ENCODE measurements at regions not wholly inside any gene's neighbourhood (a gene's known extent, or its start where the extent isn't known, plus 50 kb on each side); places are given as distances from the start of the nearest gene placed in this dataset.

DNA sequence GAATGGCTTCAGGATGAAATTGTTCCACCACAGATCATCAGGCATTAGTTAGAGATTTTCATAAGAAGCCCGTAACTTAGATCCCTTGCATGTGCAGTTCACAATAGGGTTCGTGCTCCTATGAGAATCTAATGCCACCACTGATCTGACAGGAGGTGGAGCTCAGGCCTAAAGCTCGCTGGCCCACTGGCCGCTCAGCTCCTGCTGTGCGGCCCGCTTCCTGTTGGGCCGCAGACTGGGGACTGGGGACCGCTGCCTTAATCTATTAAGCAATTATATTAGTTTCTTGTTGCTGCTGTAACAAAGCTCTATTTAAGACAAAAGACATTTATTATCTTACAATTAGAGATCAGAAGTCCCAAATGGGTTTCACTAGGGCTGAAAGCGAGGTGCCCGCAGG is 205.6 kb downstream of the LARP7 start:
- TF ChIP-seq ZC3H10 (CRISPR knock-in tag; IDR thresholded peaks at IDR 0.05) (no peak), PATZ1 (CRISPR knock-in tag; IDR thresholded peaks at IDR 0.05; ENCODE audit: borderline replicate concordance) (no peak), TCF4 (CRISPR knock-in tag; IDR thresholded peaks at IDR 0.05; ENCODE audit: borderline replicate concordance) (no peak), ZNF70 (CRISPR knock-in tag; IDR thresholded peaks at IDR 0.05) (no peak), SNAI2 (CRISPR knock-in tag; IDR thresholded peaks at IDR 0.05) (no peak), TOX (CRISPR knock-in tag; IDR thresholded peaks at IDR 0.05; ENCODE audit: borderline replicate concordance) (no peak), OSR1 (CRISPR knock-in tag; IDR thresholded peaks at IDR 0.05) (no peak), ZFP30 (CRISPR knock-in tag; IDR thresholded peaks at IDR 0.05) (no peak), BACH2 (CRISPR knock-in tag; IDR thresholded peaks at IDR 0.05; ENCODE audit: borderline replicate concordance) (no peak), RARB (CRISPR knock-in tag; IDR thresholded peaks at IDR 0.05) (no peak), GLIS3 (CRISPR knock-in tag; IDR thresholded peaks at IDR 0.05) (no peak), ZFP3 (CRISPR knock-in tag; IDR thresholded peaks at IDR 0.05) (no peak), ZNF8 (CRISPR knock-in tag; IDR thresholded peaks at IDR 0.05) (no peak)
- TF ChIP-seq, protein P1, sequence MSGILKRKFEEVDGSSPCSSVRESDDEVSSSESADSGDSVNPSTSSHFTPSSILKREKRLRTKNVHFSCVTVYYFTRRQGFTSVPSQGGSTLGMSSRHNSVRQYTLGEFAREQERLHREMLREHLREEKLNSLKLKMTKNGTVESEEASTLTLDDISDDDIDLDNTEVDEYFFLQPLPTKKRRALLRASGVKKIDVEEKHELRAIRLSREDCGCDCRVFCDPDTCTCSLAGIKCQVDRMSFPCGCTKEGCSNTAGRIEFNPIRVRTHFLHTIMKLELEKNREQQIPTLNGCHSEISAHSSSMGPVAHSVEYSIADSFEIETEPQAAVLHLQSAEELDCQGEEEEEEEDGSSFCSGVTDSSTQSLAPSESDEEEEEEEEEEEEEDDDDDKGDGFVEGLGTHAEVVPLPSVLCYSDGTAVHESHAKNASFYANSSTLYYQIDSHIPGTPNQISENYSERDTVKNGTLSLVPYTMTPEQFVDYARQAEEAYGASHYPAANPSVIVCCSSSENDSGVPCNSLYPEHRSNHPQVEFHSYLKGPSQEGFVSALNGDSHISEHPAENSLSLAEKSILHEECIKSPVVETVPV (CRISPR knock-in tag; IDR thresholded peaks at IDR 0.05) = no peak
